ENCODE measurements at regions not wholly inside any gene's neighbourhood (a gene's known extent, or its start where the extent isn't known, plus 50 kb on each side); places are given as distances from the start of the nearest gene placed in this dataset.
A peak's percentile ranks its signal among the peaks of the same experiment; 100 is the strongest.

DNA sequence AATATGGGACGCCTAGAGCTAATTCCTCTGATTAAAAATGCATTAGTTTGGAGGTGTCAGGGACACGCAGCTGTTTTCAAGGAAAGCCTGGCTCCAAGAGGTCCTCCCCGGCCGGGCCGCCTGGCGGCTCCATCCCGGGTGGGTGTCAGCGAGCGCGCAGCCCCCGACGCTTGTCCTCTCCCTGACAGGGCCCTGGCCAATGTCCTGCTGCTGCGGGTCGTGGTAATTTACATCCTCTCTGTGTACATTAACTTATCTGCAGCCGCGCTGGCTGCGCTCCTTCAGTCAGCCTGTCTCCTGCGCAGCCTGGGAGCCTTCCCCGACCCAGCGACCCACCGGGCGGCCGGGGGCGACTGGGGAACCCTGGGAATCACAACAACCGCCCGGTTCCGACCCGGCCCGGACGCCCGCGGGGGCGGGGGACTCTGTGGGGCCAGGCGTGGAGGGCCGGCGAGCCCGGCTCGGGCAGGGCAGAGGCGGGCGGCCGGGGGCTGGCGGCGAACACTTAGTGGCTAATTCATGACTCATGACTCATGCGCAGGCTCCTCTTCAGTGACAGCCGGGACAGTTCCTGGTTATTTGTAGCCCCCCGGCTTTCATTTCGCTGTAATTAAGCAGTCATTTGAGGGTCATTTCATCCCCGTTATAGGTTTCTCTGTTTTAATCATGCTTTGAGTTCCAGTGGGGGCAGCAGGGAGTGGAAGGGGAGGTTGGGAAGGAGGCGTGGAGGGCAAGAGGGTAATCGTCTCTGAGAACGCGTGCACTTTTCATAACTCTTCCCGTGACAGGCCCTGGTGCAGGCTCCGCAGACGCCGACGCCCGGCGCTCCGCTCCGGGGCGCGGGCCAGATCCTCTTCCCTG, 141.9 kb upstream of the CTAGE1 start:
- no peaks in the 10 kb centered on the region for H3K9me3 Mint-ChIP-seq
- H3K4me3 Mint-ChIP-seq: peak overlapping the region; percentile 61
- H3K27ac Mint-ChIP-seq: no peak overlapping the region
- peak; percentile 33 for DNase-seq
- H3K4me1 Mint-ChIP-seq (ENCODE audit: low read depth): peaks cover 8% of the 10 kb centered on the region
- no peaks in the 10 kb centered on the region for H3K36me3 Mint-ChIP-seq (ENCODE audit: low read depth)
- H3K27me3 Mint-ChIP-seq: peaks cover 62% of the 10 kb centered on the region

DNA sequence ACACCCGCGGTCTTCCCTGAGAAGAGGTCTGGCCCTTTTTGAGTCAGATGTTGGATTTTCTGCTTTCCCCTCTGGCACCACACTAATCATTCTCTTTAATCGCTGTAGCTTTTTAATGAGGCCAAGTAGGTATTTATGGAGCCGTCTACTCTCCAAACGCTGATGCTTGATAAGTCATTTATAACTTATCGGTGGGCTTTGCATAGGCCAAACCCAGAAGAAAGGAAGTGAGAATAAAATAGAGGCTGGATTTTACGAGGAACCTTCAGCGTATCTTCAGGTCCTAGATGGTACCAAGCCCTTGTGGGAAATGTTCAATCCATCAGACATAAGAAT, 142.5 kb upstream of the CTAGE1 start:
- no peaks in the 10 kb centered on the region for H3K9me3 Mint-ChIP-seq
- no peaks in the 10 kb centered on the region for H3K36me3 Mint-ChIP-seq (ENCODE audit: low read depth)
- DNase-seq: no peak
- H3K27ac Mint-ChIP-seq: no peak overlapping the region
- H3K4me1 Mint-ChIP-seq (ENCODE audit: low read depth): peaks cover 8% of the 10 kb centered on the region
- peaks cover 64% of the 10 kb centered on the region for H3K27me3 Mint-ChIP-seq
- peak overlapping the region; percentile 61 for H3K4me3 Mint-ChIP-seq

DNA sequence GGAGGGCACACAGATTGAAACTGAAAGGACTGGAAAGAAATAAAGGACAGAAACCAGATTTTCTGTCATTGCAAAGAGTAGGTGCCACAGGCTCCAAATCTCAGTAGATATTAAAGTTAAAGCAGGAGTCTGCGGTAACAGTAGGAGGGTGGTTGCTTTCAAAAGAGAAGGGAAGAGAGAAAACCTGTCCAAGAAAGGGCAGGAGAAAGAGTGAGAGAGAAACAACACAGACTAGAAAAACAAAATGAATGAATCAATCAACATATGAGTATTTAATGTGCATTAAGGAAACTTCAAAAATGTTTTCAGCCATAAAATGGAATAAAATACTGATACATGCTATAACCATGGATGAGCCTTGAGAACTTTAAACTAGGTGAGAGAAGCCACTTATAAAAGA, 143.1 kb upstream of the CTAGE1 start:
- peaks cover 8% of the 10 kb centered on the region for H3K4me1 Mint-ChIP-seq (ENCODE audit: low read depth)
- H3K27me3 Mint-ChIP-seq: peaks cover 68% of the 10 kb centered on the region
- DNase-seq: no peak
- H3K36me3 Mint-ChIP-seq (ENCODE audit: low read depth): no peaks in the 10 kb centered on the region
- H3K27ac Mint-ChIP-seq: no peak overlapping the region
- H3K9me3 Mint-ChIP-seq: no peaks in the 10 kb centered on the region
- H3K4me3 Mint-ChIP-seq: no peak overlapping the region

DNA sequence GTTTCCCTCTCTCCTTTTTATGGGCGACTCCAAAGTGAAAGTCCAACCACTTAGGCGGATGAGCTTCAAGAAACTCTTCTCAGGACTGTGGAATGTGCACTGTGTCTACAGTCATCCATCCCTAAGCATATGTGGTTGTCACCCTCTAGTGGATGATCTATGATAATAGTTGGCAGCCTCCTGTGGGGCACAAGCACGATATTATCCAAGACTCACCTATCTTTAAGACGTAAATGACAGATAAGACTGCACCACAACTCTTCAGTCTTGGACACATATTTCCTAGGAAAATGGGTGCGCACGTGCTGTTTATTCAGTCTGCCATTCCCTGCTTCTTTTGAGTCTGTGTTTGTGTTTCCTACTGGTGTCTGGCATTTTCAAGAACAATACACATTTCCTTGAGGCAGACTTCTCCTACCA, 145.5 kb upstream of the CTAGE1 start:
- no peak for DNase-seq
- H3K27ac Mint-ChIP-seq: no peak overlapping the region
- no peaks in the 10 kb centered on the region for H3K9me3 Mint-ChIP-seq
- H3K27me3 Mint-ChIP-seq: peaks cover 60% of the 10 kb centered on the region
- no peak overlapping the region for H3K4me3 Mint-ChIP-seq
- no peaks in the 10 kb centered on the region for H3K36me3 Mint-ChIP-seq (ENCODE audit: low read depth)
- peaks cover 8% of the 10 kb centered on the region for H3K4me1 Mint-ChIP-seq (ENCODE audit: low read depth)

DNA sequence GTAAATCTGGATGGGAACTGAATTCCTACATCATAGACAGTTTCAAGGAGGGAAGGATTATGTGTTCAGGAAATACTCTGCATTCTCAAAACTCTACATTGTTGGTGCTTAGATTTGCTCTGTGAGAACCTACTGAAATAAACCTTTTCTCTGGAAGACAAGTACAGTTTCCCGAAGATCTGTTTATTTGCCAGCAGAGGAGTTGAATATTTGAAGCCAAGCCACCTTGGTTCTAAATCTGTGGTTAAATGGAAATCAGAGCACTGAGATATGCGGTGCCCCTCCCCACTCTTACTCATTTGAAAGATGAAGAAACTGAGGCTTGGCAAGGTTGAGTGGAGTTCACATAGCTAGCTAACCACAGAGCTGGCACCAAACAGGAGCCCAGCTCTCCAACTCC, 146.3 kb upstream of the CTAGE1 start:
- Mint-ChIP-seq H3K4me1 (ENCODE audit: low read depth) (peaks cover 6% of the 10 kb centered on the region), H3K27ac (no peak overlapping the region), H3K36me3 (ENCODE audit: low read depth) (no peaks in the 10 kb centered on the region), H3K4me3 (no peak overlapping the region), H3K9me3 (no peaks in the 10 kb centered on the region), H3K27me3 (peaks cover 56% of the 10 kb centered on the region)
- no peak for DNase-seq

DNA sequence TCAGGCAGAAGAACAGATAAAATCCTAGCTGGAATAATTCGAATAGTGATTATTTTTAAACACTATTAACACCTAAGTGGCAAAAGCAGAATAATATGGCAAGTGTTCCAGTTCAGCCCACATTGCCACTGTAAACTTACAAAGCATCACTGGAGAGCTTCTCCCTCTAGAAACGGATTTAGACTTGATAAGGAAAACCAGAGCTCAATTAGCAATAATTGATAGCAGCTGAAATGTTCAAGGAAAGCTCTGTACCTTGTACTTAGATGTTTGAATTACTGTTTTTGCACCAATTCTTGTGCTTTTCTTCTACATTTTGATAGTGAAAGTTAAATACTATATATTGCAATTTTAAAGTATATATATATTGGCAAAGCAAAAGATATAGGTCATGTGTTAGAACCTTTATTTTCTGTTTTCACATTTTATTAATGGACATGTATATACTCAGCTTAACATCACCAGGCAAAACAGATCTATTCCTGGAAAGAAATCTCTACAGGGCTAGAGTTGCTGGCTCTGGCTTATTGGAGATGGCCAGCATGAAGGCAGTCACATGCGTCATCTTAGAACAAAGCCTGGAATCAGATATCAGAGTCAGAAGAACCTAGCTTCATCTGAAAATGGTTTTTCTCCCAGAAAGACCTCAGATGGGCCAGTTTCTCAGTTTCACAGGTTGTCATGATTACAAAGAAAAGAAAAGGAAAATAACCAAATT, 149.1 kb upstream of the CTAGE1 start:
- H3K4me1 Mint-ChIP-seq (ENCODE audit: low read depth): no peaks in the 10 kb centered on the region
- peaks cover 33% of the 10 kb centered on the region for H3K27me3 Mint-ChIP-seq
- H3K36me3 Mint-ChIP-seq (ENCODE audit: low read depth): no peaks in the 10 kb centered on the region
- DNase-seq: no peak
- H3K4me3 Mint-ChIP-seq: no peak overlapping the region
- H3K9me3 Mint-ChIP-seq: no peaks in the 10 kb centered on the region
- no peak overlapping the region for H3K27ac Mint-ChIP-seq

DNA sequence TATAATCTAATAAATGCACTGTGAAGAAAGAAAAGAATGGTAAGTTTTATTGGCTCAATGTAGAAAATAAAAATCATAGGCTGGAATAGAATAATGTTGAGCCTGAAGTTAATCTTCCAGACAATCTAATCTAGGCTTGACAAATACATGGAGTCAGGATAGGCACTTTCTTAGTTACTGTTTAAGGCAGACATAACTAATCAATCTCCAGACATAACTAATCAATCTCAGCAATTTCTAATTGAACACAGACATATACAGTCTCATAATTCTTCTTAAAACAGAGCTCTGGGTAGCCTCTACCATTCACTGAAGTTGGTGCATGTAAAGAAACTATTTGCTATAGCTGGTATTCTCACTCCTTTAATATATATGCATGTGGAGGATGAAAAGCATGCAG, 150.1 kb upstream of the CTAGE1 start:
- H3K27ac Mint-ChIP-seq: no peak overlapping the region
- H3K4me3 Mint-ChIP-seq: no peak overlapping the region
- no peaks in the 10 kb centered on the region for H3K36me3 Mint-ChIP-seq (ENCODE audit: low read depth)
- no peak for DNase-seq
- H3K4me1 Mint-ChIP-seq (ENCODE audit: low read depth): no peaks in the 10 kb centered on the region
- H3K27me3 Mint-ChIP-seq: peaks cover 27% of the 10 kb centered on the region
- H3K9me3 Mint-ChIP-seq: no peaks in the 10 kb centered on the region

DNA sequence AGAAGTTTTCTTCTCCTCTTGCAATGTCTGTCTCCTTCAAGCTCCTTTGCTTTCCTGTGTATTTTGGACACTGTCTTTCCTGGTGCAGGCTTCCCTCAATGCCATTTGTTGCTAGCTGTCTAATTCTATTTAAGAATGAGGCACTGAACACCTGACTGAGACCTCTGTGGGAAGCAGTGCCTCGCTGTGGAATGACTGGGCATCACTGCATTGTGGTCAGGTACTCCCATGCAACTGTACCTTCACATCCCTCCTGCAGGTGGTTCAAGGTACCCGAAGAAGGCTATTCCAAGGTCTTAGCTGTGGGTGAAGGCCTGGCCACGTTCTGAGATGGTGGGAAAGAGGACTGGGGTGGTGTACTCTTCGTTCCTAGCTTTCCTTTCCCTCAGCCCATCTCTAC, 152.8 kb upstream of the CTAGE1 start:
- Mint-ChIP-seq H3K4me3 (no peak overlapping the region), H3K4me1 (ENCODE audit: low read depth) (no peaks in the 10 kb centered on the region), H3K27ac (no peak overlapping the region), H3K36me3 (ENCODE audit: low read depth) (no peaks in the 10 kb centered on the region), H3K27me3 (peaks cover 19% of the 10 kb centered on the region), H3K9me3 (no peaks in the 10 kb centered on the region)
- no peak for DNase-seq

DNA sequence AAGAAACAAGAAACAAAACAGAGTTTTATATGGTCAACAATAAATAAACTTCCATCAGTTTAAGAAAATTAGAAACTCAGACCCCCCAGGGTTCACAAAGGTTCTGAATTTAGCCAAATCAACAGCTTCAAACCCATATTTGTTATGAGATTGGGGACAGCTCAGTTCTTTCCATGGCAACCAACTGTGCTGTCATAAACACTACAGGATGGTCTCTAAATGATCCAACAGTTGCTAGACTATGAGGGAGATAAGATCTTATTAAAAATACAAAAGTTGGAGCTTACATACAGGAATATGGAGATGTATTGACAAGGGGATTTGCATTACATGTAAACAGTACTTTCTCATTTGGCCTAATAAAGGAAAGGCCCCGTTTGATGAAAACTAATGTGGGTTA, 154.6 kb upstream of the CTAGE1 start:
- H3K4me3 Mint-ChIP-seq: no peak overlapping the region
- H3K36me3 Mint-ChIP-seq (ENCODE audit: low read depth): no peaks in the 10 kb centered on the region
- H3K27ac Mint-ChIP-seq: no peak overlapping the region
- no peaks in the 10 kb centered on the region for H3K9me3 Mint-ChIP-seq
- H3K27me3 Mint-ChIP-seq: peaks cover 7% of the 10 kb centered on the region
- no peak for DNase-seq
- no peaks in the 10 kb centered on the region for H3K4me1 Mint-ChIP-seq (ENCODE audit: low read depth)

DNA sequence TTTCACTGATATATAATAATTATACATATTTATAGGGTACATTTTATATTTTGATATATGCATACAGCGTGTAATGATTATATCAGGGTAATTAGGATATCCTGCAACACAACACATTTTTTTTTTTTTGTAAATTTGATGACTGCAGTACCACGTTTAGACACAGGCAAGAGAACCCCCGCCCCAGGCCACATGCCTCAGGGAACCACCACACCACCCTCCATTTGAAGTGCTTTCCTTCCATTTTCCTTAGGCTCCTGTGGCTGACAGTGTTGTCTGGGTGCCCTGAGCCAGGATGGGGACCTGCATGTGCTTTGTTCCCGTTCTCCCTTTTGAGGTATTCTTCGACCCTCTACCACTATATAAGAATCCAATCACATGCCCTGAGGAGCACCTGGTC, 161.6 kb upstream of the CTAGE1 start:
- no peak overlapping the region for H3K4me3 Mint-ChIP-seq
- no peak overlapping the region for H3K27ac Mint-ChIP-seq
- DNase-seq: no peak
- no peaks in the 10 kb centered on the region for H3K4me1 Mint-ChIP-seq (ENCODE audit: low read depth)
- peaks cover 6% of the 10 kb centered on the region for H3K9me3 Mint-ChIP-seq
- no peaks in the 10 kb centered on the region for H3K36me3 Mint-ChIP-seq (ENCODE audit: low read depth)
- H3K27me3 Mint-ChIP-seq: peaks cover 15% of the 10 kb centered on the region

DNA sequence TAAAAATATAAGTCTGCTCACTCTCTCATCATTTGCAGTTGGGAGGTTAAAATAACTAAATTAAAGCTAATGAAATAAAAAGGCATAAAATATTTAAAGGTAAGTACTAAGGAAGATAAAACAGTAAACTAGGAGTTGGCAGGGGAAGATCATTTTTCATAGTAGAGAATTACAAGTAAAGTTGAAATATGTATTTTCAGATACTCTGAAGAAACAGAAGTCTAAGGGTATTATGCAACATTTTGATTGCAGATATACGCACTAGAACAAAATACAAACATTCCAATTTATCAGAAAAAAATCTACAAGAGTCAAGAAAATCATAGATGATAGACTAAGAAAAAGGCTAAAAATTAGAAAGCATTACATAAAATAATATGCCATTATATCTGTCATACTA, 167.6 kb upstream of the CTAGE1 start:
- H3K9me3 Mint-ChIP-seq: peaks cover 6% of the 10 kb centered on the region
- no peak for DNase-seq
- no peaks in the 10 kb centered on the region for H3K36me3 Mint-ChIP-seq (ENCODE audit: low read depth)
- H3K4me3 Mint-ChIP-seq: no peak overlapping the region
- H3K27ac Mint-ChIP-seq: no peak overlapping the region
- peaks cover under 1% of the 10 kb centered on the region for H3K27me3 Mint-ChIP-seq
- no peaks in the 10 kb centered on the region for H3K4me1 Mint-ChIP-seq (ENCODE audit: low read depth)

DNA sequence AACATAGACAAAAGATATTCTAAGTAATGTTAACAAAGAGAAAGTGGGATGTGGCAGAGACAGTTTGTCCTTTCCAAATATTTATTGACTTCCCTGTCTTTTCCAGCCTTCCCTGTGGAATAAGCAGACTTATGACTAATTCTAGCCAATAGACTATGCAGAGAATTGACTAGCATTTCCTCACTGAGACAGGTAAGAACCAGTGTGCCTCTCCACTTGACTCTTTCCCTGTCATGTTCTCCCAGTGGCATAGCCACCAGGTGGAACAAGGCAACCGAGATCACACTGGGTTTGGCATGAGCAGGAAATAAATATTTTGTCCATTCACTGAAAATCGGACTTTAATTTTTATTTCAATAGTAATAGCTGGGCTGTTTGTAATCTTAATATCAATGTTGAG, 168.1 kb upstream of the CTAGE1 start:
- Mint-ChIP-seq H3K27ac (no peak overlapping the region), H3K36me3 (ENCODE audit: low read depth) (no peaks in the 10 kb centered on the region), H3K4me1 (ENCODE audit: low read depth) (no peaks in the 10 kb centered on the region), H3K9me3 (peaks cover 6% of the 10 kb centered on the region), H3K27me3 (no peaks in the 10 kb centered on the region), H3K4me3 (no peak overlapping the region)
- DNase-seq: no peak

DNA sequence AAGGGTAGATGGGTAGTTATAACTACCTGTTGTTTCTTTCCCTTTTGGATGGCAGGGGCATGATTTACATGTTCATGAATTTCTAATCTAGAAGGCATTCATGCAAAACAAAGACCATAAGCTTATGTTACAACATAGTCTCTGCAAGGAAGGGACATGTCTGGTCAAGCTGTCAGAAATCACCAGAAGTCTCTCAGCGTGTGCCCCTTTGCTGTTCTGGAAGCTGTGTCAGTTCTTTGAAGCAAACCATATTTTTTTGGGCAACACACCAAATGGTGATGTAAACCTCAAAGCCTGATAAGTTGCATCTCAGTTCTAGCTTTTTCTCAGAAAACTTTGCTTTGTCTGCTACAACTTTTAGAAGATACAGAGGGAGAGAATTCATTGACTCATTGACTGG, 173.5 kb upstream of the CTAGE1 start:
- Mint-ChIP-seq H3K9me3 (peaks cover 6% of the 10 kb centered on the region), H3K4me1 (ENCODE audit: low read depth) (no peaks in the 10 kb centered on the region), H3K36me3 (ENCODE audit: low read depth) (no peaks in the 10 kb centered on the region), H3K27ac (no peak overlapping the region), H3K27me3 (no peaks in the 10 kb centered on the region), H3K4me3 (no peak overlapping the region)
- DNase-seq: no peak

DNA sequence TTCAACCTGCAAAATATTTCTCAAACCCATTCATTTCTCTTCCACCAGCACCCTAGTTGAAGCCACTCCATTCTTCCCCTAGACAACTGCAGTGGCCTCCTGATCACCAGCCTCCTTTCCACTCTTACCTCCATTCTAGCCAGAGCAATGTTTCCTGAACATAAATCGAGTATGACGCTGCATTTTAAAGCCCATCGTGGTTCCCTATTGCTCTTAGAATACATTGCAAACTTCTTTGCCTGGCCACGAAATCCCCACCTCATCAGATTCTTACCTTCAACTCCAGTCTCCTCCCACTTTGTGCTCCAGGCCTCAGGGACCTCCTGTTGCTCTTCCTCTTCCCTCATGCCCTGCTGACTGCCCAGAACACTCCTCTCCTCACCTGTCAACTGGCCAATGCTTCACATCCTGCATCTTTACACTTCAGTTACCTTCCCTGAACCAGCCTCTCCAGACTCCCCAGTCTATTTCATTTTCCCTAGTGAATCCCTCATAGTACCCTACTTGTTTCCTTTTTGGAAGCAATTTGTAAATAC, 176.5 kb upstream of the CTAGE1 start:
- no peaks in the 10 kb centered on the region for H3K9me3 Mint-ChIP-seq
- H3K4me3 Mint-ChIP-seq: no peak overlapping the region
- H3K4me1 Mint-ChIP-seq (ENCODE audit: low read depth): no peaks in the 10 kb centered on the region
- peaks cover 2% of the 10 kb centered on the region for H3K27me3 Mint-ChIP-seq
- H3K36me3 Mint-ChIP-seq (ENCODE audit: low read depth): no peaks in the 10 kb centered on the region
- DNase-seq: no peak
- H3K27ac Mint-ChIP-seq: no peak overlapping the region

DNA sequence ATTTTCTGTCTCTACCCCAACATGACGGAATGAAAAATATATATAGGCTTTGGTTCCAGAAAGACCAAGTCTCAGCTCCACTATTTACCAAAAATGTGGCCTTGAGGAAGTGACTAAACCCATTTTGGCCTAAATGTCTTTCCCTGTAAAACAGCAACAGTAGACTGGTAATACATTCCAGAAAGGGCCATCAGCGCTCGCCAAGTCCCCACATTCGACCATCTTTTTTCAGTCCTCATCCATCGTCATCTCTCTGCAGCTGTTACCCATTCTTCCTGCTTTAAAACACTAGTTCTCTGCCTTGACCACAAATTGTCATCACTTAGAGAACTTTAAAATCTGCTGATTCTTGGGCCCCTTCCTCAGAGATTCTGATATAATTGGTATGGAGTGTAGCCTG, 183.8 kb upstream of the CTAGE1 start:
- H3K27me3 Mint-ChIP-seq: peaks cover 6% of the 10 kb centered on the region
- H3K36me3 Mint-ChIP-seq (ENCODE audit: low read depth): no peaks in the 10 kb centered on the region
- H3K9me3 Mint-ChIP-seq: no peaks in the 10 kb centered on the region
- no peak overlapping the region for H3K27ac Mint-ChIP-seq
- H3K4me3 Mint-ChIP-seq: no peak overlapping the region
- no peak for DNase-seq
- no peaks in the 10 kb centered on the region for H3K4me1 Mint-ChIP-seq (ENCODE audit: low read depth)

All from activated T-cell treated with anti-CD3 and anti-CD28 coated beads, Interleukin-2, amount 50 U/mL, for 24 hours (primary cell).